Mesenchymal stem cell (in vitro differentiated cells and primary cell): ENCODE measurements at regions not wholly inside any gene's neighbourhood (a gene's known extent, or its start where the extent isn't known, plus 50 kb on each side); places are given as distances from the start of the nearest gene placed in this dataset.

Experiments used
- DNase-seq: peaks from one replicate; pipeline ENCODE4 v3.0.0-alpha.2; 2013
- H2AFZ ChIP-seq: one replicate; pipeline ENCODE4 v1.6.1; 2013; ENCODE audit warnings: low read depth, mild to moderate bottlenecking, control low read depth, inconsistent platforms, low read length, moderate library complexity
- H2AK5ac ChIP-seq: 2 replicates; pipeline ENCODE4 v1.6.1; 2013; ENCODE audit warnings: low read length, moderate library complexity, mild to moderate bottlenecking, inconsistent platforms; ENCODE audit not compliant: severe bottlenecking
- H2BK120ac ChIP-seq: one replicate; pipeline ENCODE4 v1.6.1; 2013; ENCODE audit warnings: low read depth, mild to moderate bottlenecking, inconsistent platforms, low read length, moderate library complexity
- H2BK12ac ChIP-seq, 2 experiments: one replicate each; pipeline ENCODE4 v1.6.1; 2013; ENCODE audit warnings: inconsistent platforms in 2 of 2, low read length in 2 of 2, mild to moderate bottlenecking in 2 of 2, moderate library complexity in 2 of 2, control low read depth in 1 of 2
- H2BK15ac ChIP-seq: one replicate; pipeline ENCODE4 v1.6.1; 2013; ENCODE audit warnings: mild to moderate bottlenecking, low read depth, inconsistent platforms; ENCODE audit not compliant: poor library complexity, severe bottlenecking
- H2BK5ac ChIP-seq: 2 replicates; pipeline ENCODE4 v1.6.1; 2013; ENCODE audit warnings: low read depth, mild to moderate bottlenecking, low read length, control low read depth, inconsistent platforms; ENCODE audit not compliant: poor library complexity, severe bottlenecking
- H3K14ac ChIP-seq, 2 experiments: one replicate each; pipeline ENCODE4 v1.6.1; 2013; ENCODE audit warnings: inconsistent platforms in 2 of 2, low read length in 2 of 2, control low read depth in 1 of 2, mild to moderate bottlenecking in 1 of 2, moderate library complexity in 1 of 2
- H3K18ac ChIP-seq, 2 experiments: one replicate each; pipeline ENCODE4 v1.6.1; 2013; ENCODE audit warnings: inconsistent platforms in 2 of 2, low read length in 2 of 2, control low read depth in 1 of 2, low read depth in 1 of 2, mild to moderate bottlenecking in 1 of 2
- H3K23ac ChIP-seq, 2 experiments: one replicate each; pipeline ENCODE4 v1.6.1; 2013; ENCODE audit warnings: inconsistent platforms in 2 of 2, low read length in 2 of 2, mild to moderate bottlenecking in 2 of 2, moderate library complexity in 2 of 2, control low read depth in 1 of 2
- H3K27ac ChIP-seq: 2 replicates; pipeline ENCODE4 v1.5.1; 2013; ENCODE audit warnings: mild to moderate bottlenecking, moderate library complexity, low read length, control low read depth, inconsistent platforms; ENCODE audit not compliant: poor library complexity, severe bottlenecking
- H3K27me3 ChIP-seq, 2 experiments: 2 replicates each; pipeline versions ENCODE4 v1.6.1 to v1.7.0; 2013; ENCODE audit warnings: low read length in 2 of 2, mild to moderate bottlenecking in 2 of 2, moderate library complexity in 2 of 2, control low read depth in 1 of 2, inconsistent platforms in 1 of 2; ENCODE audit not compliant: control insufficient read depth in 1 of 2, insufficient read depth in 1 of 2
- H3K36me3 ChIP-seq, 2 experiments: 2 replicates each; pipeline versions ENCODE4 v1.6.1 to v1.7.0; 2013; ENCODE audit warnings: low read length in 2 of 2, control low read depth in 1 of 2, inconsistent platforms in 1 of 2, low read depth in 1 of 2, mild to moderate bottlenecking in 1 of 2; ENCODE audit not compliant: insufficient read depth in 2 of 2, control insufficient read depth in 1 of 2
- H3K4ac ChIP-seq, 2 experiments: one replicate each; pipeline ENCODE4 v1.6.1; 2013; ENCODE audit warnings: inconsistent platforms in 2 of 2, low read length in 2 of 2, mild to moderate bottlenecking in 2 of 2, moderate library complexity in 2 of 2, control low read depth in 1 of 2, low read depth in 1 of 2
- H3K4me1 ChIP-seq: 2 replicates; pipeline ENCODE4 v1.6.1; 2013; ENCODE audit warnings: low read depth, low read length, control low read depth; ENCODE audit not compliant: control insufficient read depth, insufficient read depth
- H3K4me2 ChIP-seq: 2 replicates; pipeline ENCODE4 v1.6.1; 2013; ENCODE audit warnings: low read length, mild to moderate bottlenecking, inconsistent platforms; ENCODE audit not compliant: poor library complexity, severe bottlenecking
- H3K4me3 ChIP-seq, 2 experiments: 2 replicates each; pipeline versions ENCODE4 v1.5.1 to v1.7.0; 2013; ENCODE audit warnings: low read length in 2 of 2, mild to moderate bottlenecking in 2 of 2, control low read depth in 1 of 2, low read depth in 1 of 2; ENCODE audit not compliant: insufficient read depth in 1 of 2
- H3K79me1 ChIP-seq: replicated peaks from 2 replicates; pipeline ENCODE4 v1.6.1; 2013; ENCODE audit warnings: mild to moderate bottlenecking, control low read depth, low read length, inconsistent platforms; ENCODE audit not compliant: poor library complexity, severe bottlenecking
- H3K9ac ChIP-seq: 2 replicates; pipeline ENCODE4 v1.7.0; 2013; ENCODE audit warnings: mild to moderate bottlenecking, low read length, moderate library complexity
- H3K9me3 ChIP-seq: 2 replicates; pipeline ENCODE4 v1.7.0; 2013; ENCODE audit warnings: mild to moderate bottlenecking, low read length; ENCODE audit not compliant: control insufficient read depth
- H4K8ac ChIP-seq: one replicate; pipeline ENCODE4 v1.6.1; 2013; ENCODE audit warnings: inconsistent platforms, mild to moderate bottlenecking, low read length, moderate library complexity
- H4K91ac ChIP-seq: one replicate; pipeline ENCODE4 v1.6.1; 2013; ENCODE audit warnings: mild to moderate bottlenecking, low read length, inconsistent platforms
- WGBS: methylation state at CpG from one replicate; pipeline ENCODE4 v1.1.7; 2013; ENCODE audit warnings: mixed read lengths; 5-methylcytosine and 5-hydroxymethylcytosine counted together

- Histone ChIP-seq H3K4me2 (no peak overlapping the region), H3K4ac (peak overlapping the region in 1 of 2 experiments; percentile 49), H3K27ac (no peak overlapping the region), H3K9me3 (no peaks in the 10 kb centered on the region), H2AFZ (no peak overlapping the region), H2BK120ac (no peak overlapping the region), H3K79me1 (no peaks in the 10 kb centered on the region), H3K14ac (no peak overlapping the region), H3K27me3 (peaks cover 2 to 3% of the 10 kb centered on the region in 2 experiments), H2BK12ac (peak overlapping the region; percentile 23 to 91), H3K4me3 (no peak overlapping the region), H3K18ac (peak overlapping the region; percentile 25 to 61), H4K91ac (peak overlapping the region; percentile 70), H2BK15ac (no peak overlapping the region), H3K36me3 (no peaks in the 10 kb centered on the region), H2AK5ac (no peak overlapping the region), H3K9ac (no peak overlapping the region), H4K8ac (no peak overlapping the region), H2BK5ac (no peak overlapping the region), H3K4me1 (peaks cover 3% of the 10 kb centered on the region), H3K23ac (no peak overlapping the region)
- DNase-seq: no peak
- 92% methylated on average over 6 of the region's 6 CpGs for WGBS
Observed at GRCh38 chr10:43782814-43783213, 134.1 kb upstream of the ZNF32 start.

DNA sequence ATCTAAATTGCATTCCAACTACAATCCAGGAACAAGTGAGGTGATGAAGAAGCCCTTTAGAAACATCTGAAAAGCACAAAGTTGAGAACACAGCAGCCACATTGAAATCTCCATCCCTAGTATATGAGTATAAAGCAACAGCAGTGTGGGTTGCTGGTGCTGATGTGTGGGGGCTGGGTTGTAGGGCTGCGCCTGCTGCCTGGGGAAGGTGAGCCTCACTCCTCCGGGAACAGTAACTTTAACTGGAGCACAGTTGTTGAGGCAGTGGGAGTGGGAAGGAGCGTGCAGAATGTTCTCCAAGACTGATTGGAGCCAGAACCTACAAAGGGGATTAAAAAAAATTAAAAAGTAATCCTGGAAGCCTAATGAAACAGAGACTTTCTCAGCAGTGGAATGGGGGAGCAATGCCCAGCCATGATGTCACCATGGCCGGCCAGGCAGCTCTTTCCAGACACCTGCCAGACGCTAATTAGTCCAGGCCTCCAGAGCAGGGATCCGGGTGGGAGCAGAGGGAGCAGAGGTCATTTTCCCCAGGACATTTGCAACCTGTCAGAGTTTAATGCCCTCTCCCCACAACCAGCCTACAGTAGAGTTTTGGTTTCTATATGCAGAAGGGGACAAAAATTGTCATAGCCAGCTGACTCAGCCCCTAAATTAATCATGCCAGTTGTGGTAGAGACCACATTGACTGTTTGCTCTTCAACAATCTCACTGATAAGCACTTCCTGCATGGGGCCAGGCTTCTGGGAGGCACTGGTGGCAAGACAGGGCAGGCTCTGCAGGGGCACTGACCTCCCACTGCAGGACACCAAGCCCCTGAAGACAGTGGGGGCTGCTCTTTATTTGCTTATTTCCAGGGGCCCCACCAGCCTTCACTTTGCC lies 133.0 kb upstream of the ZNF32 start:
- no peak overlapping the region for H2AK5ac ChIP-seq
- H3K27me3 ChIP-seq: peaks cover 2 to 3% of the 10 kb centered on the region in 2 experiments
- peak overlapping the region in 1 of 2 experiments; percentile 63 for H3K4ac ChIP-seq
- H2BK120ac ChIP-seq: no peak overlapping the region
- H3K27ac ChIP-seq: no peak overlapping the region
- H3K14ac ChIP-seq: no peak overlapping the region
- H3K36me3 ChIP-seq: no peaks in the 10 kb centered on the region
- H2AFZ ChIP-seq: no peak overlapping the region
- H2BK5ac ChIP-seq: no peak overlapping the region
- H2BK12ac ChIP-seq: peak overlapping the region in 1 of 2 experiments; percentile 51
- WGBS: 62% methylated on average over 5 of the region's 6 CpGs
- no peak overlapping the region for H3K23ac ChIP-seq
- H3K9me3 ChIP-seq: no peaks in the 10 kb centered on the region
- no peak overlapping the region for H3K4me2 ChIP-seq
- no peaks in the 10 kb centered on the region for H3K79me1 ChIP-seq
- no peak overlapping the region for H3K4me3 ChIP-seq
- H4K91ac ChIP-seq: peak overlapping the region; percentile 93
- H3K4me1 ChIP-seq: peaks cover 3% of the 10 kb centered on the region
- H2BK15ac ChIP-seq: peak overlapping the region; percentile 65
- peak; percentile 47 for DNase-seq
- no peak overlapping the region for H3K9ac ChIP-seq
- H4K8ac ChIP-seq: no peak overlapping the region
- peak overlapping the region in 1 of 2 experiments; percentile 52 for H3K18ac ChIP-seq

GRCh38 chr10:43778571-43778970 lies 129.9 kb upstream of the ZNF32 start:
- Histone ChIP-seq H3K9me3 (peaks cover 4% of the 10 kb centered on the region), H3K36me3 (no peaks in the 10 kb centered on the region), H3K4me2 (no peak overlapping the region), H3K27ac (no peak overlapping the region), H3K4me1 (peaks cover 3% of the 10 kb centered on the region), H3K4me3 (no peak overlapping the region), H2BK120ac (no peak overlapping the region), H2AFZ (no peak overlapping the region), H3K14ac (no peak overlapping the region), H4K8ac (no peak overlapping the region), H2BK12ac (peak overlapping the region in 1 of 2 experiments; percentile 7), H2BK5ac (no peak overlapping the region), H2BK15ac (no peak overlapping the region), H2AK5ac (no peak overlapping the region), H4K91ac (no peak overlapping the region), H3K4ac (no peak overlapping the region), H3K27me3 (peaks cover 0 to 2% of the 10 kb centered on the region in 2 experiments), H3K23ac (no peak overlapping the region), H3K9ac (no peak overlapping the region), H3K79me1 (no peaks in the 10 kb centered on the region), H3K18ac (no peak overlapping the region)
- DNase-seq: no peak
- 94% methylated on average over 4 of the region's 4 CpGs for WGBS

GRCh38 chr10:43775384-43775783 lies 126.7 kb upstream of the ZNF32 start:
- H3K23ac ChIP-seq: no peak overlapping the region

More at GRCh38 chr10:43775384-43775783, 126.7 kb upstream of the ZNF32 start:
- no peaks in the 10 kb centered on the region for H3K79me1 ChIP-seq
- no peak for DNase-seq
- no peaks in the 10 kb centered on the region for H3K27me3 ChIP-seq
- no peaks in the 10 kb centered on the region for H3K36me3 ChIP-seq
- no peak overlapping the region for H3K18ac ChIP-seq
- 78% methylated on average over 12 of the region's 12 CpGs for WGBS
- no peak overlapping the region for H2AK5ac ChIP-seq
- no peak overlapping the region for H3K14ac ChIP-seq
- peak overlapping the region in 1 of 2 experiments; percentile 63 for H2BK12ac ChIP-seq
- no peaks in the 10 kb centered on the region for H3K4me1 ChIP-seq
- no peak overlapping the region for H2BK120ac ChIP-seq
- H2BK15ac ChIP-seq: no peak overlapping the region
- H3K4ac ChIP-seq: no peak overlapping the region
- peak overlapping the region; percentile 14 for H4K8ac ChIP-seq
- no peak overlapping the region for H2AFZ ChIP-seq
- H4K91ac ChIP-seq: no peak overlapping the region
- H3K9ac ChIP-seq: no peak overlapping the region
- H3K27ac ChIP-seq: no peak overlapping the region
- H2BK5ac ChIP-seq: no peak overlapping the region
- H3K9me3 ChIP-seq: peaks cover 10% of the 10 kb centered on the region
- no peak overlapping the region for H3K4me3 ChIP-seq
- no peak overlapping the region for H3K4me2 ChIP-seq
